Mesenchymal stem cell (in vitro differentiated cells and primary cell): ENCODE measurements at regions not wholly inside any gene's neighbourhood (a gene's known extent, or its start where the extent isn't known, plus 50 kb on each side); places are given as distances from the start of the nearest gene placed in this dataset.

Experiments used
- DNase-seq: peaks from one replicate; pipeline ENCODE4 v3.0.0-alpha.2; 2013
- H2AFZ ChIP-seq: one replicate; pipeline ENCODE4 v1.6.1; 2013; ENCODE audit warnings: low read depth, mild to moderate bottlenecking, control low read depth, inconsistent platforms, low read length, moderate library complexity
- H2AK5ac ChIP-seq: 2 replicates; pipeline ENCODE4 v1.6.1; 2013; ENCODE audit warnings: low read length, moderate library complexity, mild to moderate bottlenecking, inconsistent platforms; ENCODE audit not compliant: severe bottlenecking
- H2BK120ac ChIP-seq: one replicate; pipeline ENCODE4 v1.6.1; 2013; ENCODE audit warnings: low read depth, mild to moderate bottlenecking, inconsistent platforms, low read length, moderate library complexity
- H2BK12ac ChIP-seq, 2 experiments: one replicate each; pipeline ENCODE4 v1.6.1; 2013; ENCODE audit warnings: inconsistent platforms in 2 of 2, low read length in 2 of 2, mild to moderate bottlenecking in 2 of 2, moderate library complexity in 2 of 2, control low read depth in 1 of 2
- H2BK15ac ChIP-seq: one replicate; pipeline ENCODE4 v1.6.1; 2013; ENCODE audit warnings: mild to moderate bottlenecking, low read depth, inconsistent platforms; ENCODE audit not compliant: poor library complexity, severe bottlenecking
- H2BK5ac ChIP-seq: 2 replicates; pipeline ENCODE4 v1.6.1; 2013; ENCODE audit warnings: low read depth, mild to moderate bottlenecking, low read length, control low read depth, inconsistent platforms; ENCODE audit not compliant: poor library complexity, severe bottlenecking
- H3K14ac ChIP-seq, 2 experiments: one replicate each; pipeline ENCODE4 v1.6.1; 2013; ENCODE audit warnings: inconsistent platforms in 2 of 2, low read length in 2 of 2, control low read depth in 1 of 2, mild to moderate bottlenecking in 1 of 2, moderate library complexity in 1 of 2
- H3K18ac ChIP-seq, 2 experiments: one replicate each; pipeline ENCODE4 v1.6.1; 2013; ENCODE audit warnings: inconsistent platforms in 2 of 2, low read length in 2 of 2, control low read depth in 1 of 2, low read depth in 1 of 2, mild to moderate bottlenecking in 1 of 2
- H3K23ac ChIP-seq, 2 experiments: one replicate each; pipeline ENCODE4 v1.6.1; 2013; ENCODE audit warnings: inconsistent platforms in 2 of 2, low read length in 2 of 2, mild to moderate bottlenecking in 2 of 2, moderate library complexity in 2 of 2, control low read depth in 1 of 2
- H3K27ac ChIP-seq: 2 replicates; pipeline ENCODE4 v1.5.1; 2013; ENCODE audit warnings: mild to moderate bottlenecking, moderate library complexity, low read length, control low read depth, inconsistent platforms; ENCODE audit not compliant: poor library complexity, severe bottlenecking
- H3K27me3 ChIP-seq, 2 experiments: 2 replicates each; pipeline versions ENCODE4 v1.6.1 to v1.7.0; 2013; ENCODE audit warnings: low read length in 2 of 2, mild to moderate bottlenecking in 2 of 2, moderate library complexity in 2 of 2, control low read depth in 1 of 2, inconsistent platforms in 1 of 2; ENCODE audit not compliant: control insufficient read depth in 1 of 2, insufficient read depth in 1 of 2
- H3K36me3 ChIP-seq, 2 experiments: 2 replicates each; pipeline versions ENCODE4 v1.6.1 to v1.7.0; 2013; ENCODE audit warnings: low read length in 2 of 2, control low read depth in 1 of 2, inconsistent platforms in 1 of 2, low read depth in 1 of 2, mild to moderate bottlenecking in 1 of 2; ENCODE audit not compliant: insufficient read depth in 2 of 2, control insufficient read depth in 1 of 2
- H3K4ac ChIP-seq, 2 experiments: one replicate each; pipeline ENCODE4 v1.6.1; 2013; ENCODE audit warnings: inconsistent platforms in 2 of 2, low read length in 2 of 2, mild to moderate bottlenecking in 2 of 2, moderate library complexity in 2 of 2, control low read depth in 1 of 2, low read depth in 1 of 2
- H3K4me1 ChIP-seq: 2 replicates; pipeline ENCODE4 v1.6.1; 2013; ENCODE audit warnings: low read depth, low read length, control low read depth; ENCODE audit not compliant: control insufficient read depth, insufficient read depth
- H3K4me2 ChIP-seq: 2 replicates; pipeline ENCODE4 v1.6.1; 2013; ENCODE audit warnings: low read length, mild to moderate bottlenecking, inconsistent platforms; ENCODE audit not compliant: poor library complexity, severe bottlenecking
- H3K4me3 ChIP-seq, 2 experiments: 2 replicates each; pipeline versions ENCODE4 v1.5.1 to v1.7.0; 2013; ENCODE audit warnings: low read length in 2 of 2, mild to moderate bottlenecking in 2 of 2, control low read depth in 1 of 2, low read depth in 1 of 2; ENCODE audit not compliant: insufficient read depth in 1 of 2
- H3K79me1 ChIP-seq: replicated peaks from 2 replicates; pipeline ENCODE4 v1.6.1; 2013; ENCODE audit warnings: mild to moderate bottlenecking, control low read depth, low read length, inconsistent platforms; ENCODE audit not compliant: poor library complexity, severe bottlenecking
- H3K9ac ChIP-seq: 2 replicates; pipeline ENCODE4 v1.7.0; 2013; ENCODE audit warnings: mild to moderate bottlenecking, low read length, moderate library complexity
- H3K9me3 ChIP-seq: 2 replicates; pipeline ENCODE4 v1.7.0; 2013; ENCODE audit warnings: mild to moderate bottlenecking, low read length; ENCODE audit not compliant: control insufficient read depth
- H4K8ac ChIP-seq: one replicate; pipeline ENCODE4 v1.6.1; 2013; ENCODE audit warnings: inconsistent platforms, mild to moderate bottlenecking, low read length, moderate library complexity
- H4K91ac ChIP-seq: one replicate; pipeline ENCODE4 v1.6.1; 2013; ENCODE audit warnings: mild to moderate bottlenecking, low read length, inconsistent platforms
- WGBS: methylation state at CpG from one replicate; pipeline ENCODE4 v1.1.7; 2013; ENCODE audit warnings: mixed read lengths; 5-methylcytosine and 5-hydroxymethylcytosine counted together

DNA sequence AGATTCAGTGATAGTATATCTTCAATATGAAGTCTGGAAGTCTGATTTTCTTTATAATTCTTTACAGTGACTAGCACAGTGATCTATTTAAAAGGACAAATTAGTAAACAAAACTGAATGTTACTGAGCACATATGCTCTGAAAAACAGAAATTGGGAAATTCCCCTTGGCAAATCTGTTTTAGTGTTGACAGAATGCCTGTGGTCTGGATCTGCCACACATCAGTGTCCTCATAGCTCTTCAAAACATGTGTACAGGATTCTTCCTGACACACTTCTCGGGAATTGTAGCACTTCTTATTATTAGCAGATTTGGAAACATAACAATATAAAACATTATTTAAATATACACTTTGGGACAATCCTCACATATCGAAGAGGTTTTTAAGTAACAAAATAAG, 354.3 kb downstream of the COL12A1 start:
- Histone ChIP-seq H3K14ac (no peak overlapping the region), H3K79me1 (no peaks in the 10 kb centered on the region), H2BK5ac (no peak overlapping the region), H2BK15ac (no peak overlapping the region), H3K18ac (no peak overlapping the region), H3K27ac (no peak overlapping the region), H3K4me1 (peaks cover 2% of the 10 kb centered on the region), H2AK5ac (no peak overlapping the region), H2BK120ac (no peak overlapping the region), H2BK12ac (no peak overlapping the region), H3K9ac (no peak overlapping the region), H3K27me3 (no peaks in the 10 kb centered on the region), H3K36me3 (no peaks in the 10 kb centered on the region), H3K9me3 (no peaks in the 10 kb centered on the region), H3K4me2 (no peak overlapping the region), H3K23ac (no peak overlapping the region), H2AFZ (no peak overlapping the region), H3K4me3 (no peak overlapping the region), H4K8ac (no peak overlapping the region), H4K91ac (no peak overlapping the region), H3K4ac (no peak overlapping the region)
- DNase-seq = peak; percentile 82
- WGBS = no CpG with 5 or more reads among the region's 2 CpGs

DNA sequence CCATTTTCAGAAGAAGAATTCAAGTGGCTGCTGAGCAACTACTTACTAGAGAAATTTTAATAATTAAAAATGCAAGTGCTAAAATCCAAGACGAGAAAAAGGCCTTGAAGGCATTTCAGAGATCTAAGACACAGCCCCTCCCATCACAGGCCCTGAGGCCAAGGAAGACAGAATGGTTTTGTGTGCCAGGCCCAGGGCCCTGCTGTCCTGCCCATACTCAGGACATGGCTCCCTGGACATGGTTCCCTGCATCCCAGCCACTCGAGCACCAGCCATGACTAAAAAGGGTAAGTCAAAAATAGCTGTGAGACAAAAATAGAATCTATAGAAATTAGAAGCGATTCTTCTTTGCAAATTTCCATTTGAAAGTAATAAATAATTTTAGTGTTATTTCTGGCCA, 364.9 kb downstream of the COL12A1 start:
- Histone ChIP-seq H3K4me1 (no peaks in the 10 kb centered on the region), H3K79me1 (no peaks in the 10 kb centered on the region), H3K27ac (no peak overlapping the region), H2BK120ac (no peak overlapping the region), H3K4ac (no peak overlapping the region), H3K27me3 (no peaks in the 10 kb centered on the region), H4K91ac (no peak overlapping the region), H3K9me3 (no peaks in the 10 kb centered on the region), H3K14ac (no peak overlapping the region), H3K9ac (no peak overlapping the region), H2BK12ac (no peak overlapping the region), H4K8ac (no peak overlapping the region), H2AK5ac (no peak overlapping the region), H2BK15ac (no peak overlapping the region), H3K23ac (no peak overlapping the region), H2AFZ (no peak overlapping the region), H3K36me3 (no peaks in the 10 kb centered on the region), H3K4me3 (no peak overlapping the region), H3K18ac (no peak overlapping the region), H2BK5ac (no peak overlapping the region), H3K4me2 (no peak overlapping the region)
- no peak for DNase-seq
- 95% methylated on average over 2 of the region's 3 CpGs for WGBS

DNA sequence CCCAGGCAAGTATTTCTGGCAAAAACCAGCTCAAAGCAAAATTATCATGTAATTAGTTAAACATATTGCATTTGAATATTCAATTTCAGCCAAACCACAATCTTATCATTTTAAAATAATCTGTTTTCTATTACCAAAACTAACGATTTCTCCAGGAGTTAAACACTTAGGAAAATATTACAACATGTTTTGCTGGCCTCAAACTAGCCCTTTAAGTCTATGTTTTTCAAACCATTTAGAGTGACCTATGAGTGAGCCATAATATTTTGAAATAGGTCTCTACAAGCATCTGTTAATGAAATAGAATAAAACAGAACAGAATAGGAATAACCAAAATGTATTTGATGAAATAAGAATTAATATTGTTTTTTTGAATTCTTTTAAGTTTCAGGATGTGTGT, 370.9 kb downstream of the COL12A1 start:
- no peak overlapping the region for H2AK5ac ChIP-seq
- H3K9ac ChIP-seq = no peak overlapping the region
- H3K27ac ChIP-seq = no peak overlapping the region
- H3K4me3 ChIP-seq = no peak overlapping the region
- no peak overlapping the region for H3K14ac ChIP-seq
- H3K9me3 ChIP-seq = no peaks in the 10 kb centered on the region
- no peak overlapping the region for H2BK12ac ChIP-seq
- no peak for DNase-seq
- no peaks in the 10 kb centered on the region for H3K4me1 ChIP-seq
- WGBS = 75% methylated on average over 1 of the region's 1 CpG
- H3K36me3 ChIP-seq = no peaks in the 10 kb centered on the region
- no peak overlapping the region for H2BK120ac ChIP-seq
- no peak overlapping the region for H2BK5ac ChIP-seq
- H3K23ac ChIP-seq = no peak overlapping the region
- no peak overlapping the region for H3K18ac ChIP-seq
- no peak overlapping the region for H3K4me2 ChIP-seq
- no peak overlapping the region for H4K8ac ChIP-seq
- H4K91ac ChIP-seq = no peak overlapping the region
- no peak overlapping the region for H2AFZ ChIP-seq
- no peak overlapping the region for H3K4ac ChIP-seq
- H2BK15ac ChIP-seq = no peak overlapping the region
- no peaks in the 10 kb centered on the region for H3K79me1 ChIP-seq
- no peaks in the 10 kb centered on the region for H3K27me3 ChIP-seq

DNA sequence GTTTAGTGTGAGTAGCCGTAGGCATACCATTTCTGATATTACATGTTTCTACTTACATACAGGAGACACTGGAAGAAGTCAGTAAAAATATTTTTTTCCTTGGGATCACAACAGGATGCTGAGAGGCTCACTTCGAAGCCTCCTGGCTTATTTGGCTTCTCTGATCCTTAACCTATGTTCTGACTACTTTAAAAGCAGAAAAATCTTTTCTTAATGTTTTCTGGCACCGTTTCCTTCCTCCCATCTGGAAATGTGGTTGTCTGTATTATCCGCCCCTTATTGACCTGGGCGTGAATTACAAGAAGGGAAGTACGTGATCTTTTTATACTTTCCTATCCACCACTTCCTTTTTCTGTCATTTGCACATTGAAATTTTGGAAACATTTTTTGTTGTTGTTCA, 379.6 kb downstream of the COL12A1 start:
- Histone ChIP-seq H2AFZ (no peak overlapping the region), H2BK5ac (no peak overlapping the region), H3K4me3 (no peak overlapping the region), H3K4me2 (no peak overlapping the region), H3K18ac (no peak overlapping the region), H3K27ac (no peak overlapping the region), H3K9ac (no peak overlapping the region), H3K27me3 (no peaks in the 10 kb centered on the region), H2BK15ac (no peak overlapping the region), H4K8ac (no peak overlapping the region), H3K9me3 (peaks cover 4% of the 10 kb centered on the region), H3K4me1 (no peaks in the 10 kb centered on the region), H2AK5ac (no peak overlapping the region), H3K79me1 (no peaks in the 10 kb centered on the region), H3K4ac (no peak overlapping the region), H3K36me3 (no peaks in the 10 kb centered on the region), H2BK120ac (no peak overlapping the region), H4K91ac (no peak overlapping the region), H3K14ac (no peak overlapping the region), H3K23ac (no peak overlapping the region), H2BK12ac (no peak overlapping the region)
- WGBS = 92% methylated on average over 5 of the region's 6 CpGs
- DNase-seq = no peak
